Transverse colon (tissue), 4 donors: ENCODE measurements at regions not wholly inside any gene's neighbourhood (a gene's known extent, or its start where the extent isn't known, plus 50 kb on each side); places are given as distances from the start of the nearest gene placed in this dataset.

Experiments used
- DNase-seq: peaks from one replicate; pipeline ENCODE4 v3.0.0-alpha.2; 2019
- H3K27ac ChIP-seq, 4 donors: fragments of 200-600 bp; sonication (generic); 2 replicates each; pipeline ENCODE4 v1.5.1; 2016 to 2018; ENCODE audit warnings: inconsistent platforms in 4 of 4
- H3K27me3 ChIP-seq: fragments of 200-600 bp; sonication (generic); 2 replicates; pipeline ENCODE4 v1.5.1; 2017; ENCODE audit warnings: inconsistent platforms
- H3K36me3 ChIP-seq, 4 donors: fragments of 200-600 bp; sonication (generic); 2 replicates each; pipeline ENCODE4 v1.5.1; 2017 to 2019; ENCODE audit warnings: inconsistent platforms in 4 of 4
- H3K4me1 ChIP-seq, 4 donors: fragments of 200-600 bp; sonication (generic); 2 replicates each; pipeline ENCODE4 v1.5.1; 2017 to 2020; ENCODE audit warnings: inconsistent platforms in 4 of 4
- H3K4me3 ChIP-seq, 4 donors: fragments of 200-600 bp; sonication (generic); 1 replicate in 1 of 4; 2 replicates in 3 of 4; pipeline versions ENCODE4 v1.5.1 to v1.6.1; 2017 to 2019; ENCODE audit warnings: inconsistent platforms in 4 of 4
- H3K9me3 ChIP-seq, 2 donors: fragments of 200-600 bp; sonication (generic); 2 replicates each; pipeline ENCODE4 v1.5.1; 2017 to 2019; ENCODE audit warnings: inconsistent platforms in 2 of 2
- CTCF ChIP-seq, 5 experiments: fragments of 200-600 bp in 3 of 5; fragments of 450-650 bp in 2 of 5; sonication (generic) in 3 of 5; IDR thresholded peaks; 1 replicate in 2 of 5; 2 replicates in 3 of 5; pipeline ENCODE4 v1.5.1; 2016 to 2017; ENCODE audit warnings: antibody characterized with exemption in 5 of 5, inconsistent platforms in 3 of 5, mild to moderate bottlenecking in 2 of 5, moderate library complexity in 1 of 5
- EP300 ChIP-seq: sonication (generic); formaldehyde crosslinking; IDR thresholded peaks from one replicate; pipeline ENCODE4 v1.6.1; 2017; ENCODE audit warnings: antibody characterized with exemption, low read depth
- POLR2A ChIP-seq: fragments of 450-650 bp; IDR thresholded peaks from one replicate; pipeline ENCODE4 v1.6.1; 2016; ENCODE audit warnings: antibody characterized with exemption, mild to moderate bottlenecking, moderate library complexity
- POLR2AphosphoS5 ChIP-seq, 3 donors: sonication (generic); formaldehyde crosslinking; IDR thresholded peaks; one replicate each; pipeline ENCODE4 v1.6.1; 2016; ENCODE audit warnings: antibody characterized with exemption in 3 of 3
- WGBS, 2 donors: methylation state at CpG; one replicate each; pipeline ENCODE4 v1.1.5; 2018; ENCODE audit warnings: low coverage in 1 of 2; 5-methylcytosine and 5-hydroxymethylcytosine counted together
- in situ Hi-C, 4 donors: fragments of 200-750 bp; cut with MboI; loops; one replicate each; pipeline versions ENCODE4 v1.15.0 to v1.15.1; 2017; ENCODE audit warnings: low sequenced_read_pairs in 3 of 4, low pct_ligation_motif_present in 1 of 4, low pct_unique_long_range_greater_than_20kb in 1 of 4
- intact Hi-C: fragments of 100-400 bp; cut with DNase I; formaldehyde crosslinking; loops from one replicate; pipeline ENCODE4 v1.15.1; 2023; ENCODE audit warnings: low total_unique reads

GRCh38 chr14:94700336-94700735, 69.6 kb downstream of the GSC start:
- no peak for TF ChIP-seq CTCF (IDR thresholded peaks at IDR 0.05)
- no peak for TF ChIP-seq POLR2A
- TF ChIP-seq POLR2AphosphoS5 (IDR thresholded peaks at IDR 0.05) = no peak

GRCh38 chr14:94699831-94700230, 70.1 kb downstream of the GSC start:
- Histone ChIP-seq H3K4me3 (no peak overlapping the region), H3K9me3 (no peaks in the 10 kb centered on the region), H3K36me3 (no peaks in the 10 kb centered on the region), H3K4me1 (no peaks in the 10 kb centered on the region), H3K27ac (no peak overlapping the region), H3K27me3 (no peaks in the 10 kb centered on the region)
- intact Hi-C loops (no loop called here), in situ Hi-C loops (loop anchor here in 3 of 4 donors (10.0 to 25.0 kb wide), 3 partner anchors 387 to 737 kb away; no protein-coding TSS in a partner anchor)
- DNase-seq = no peak
- no peak for TF ChIP-seq EP300
- no peak for TF ChIP-seq CTCF (IDR thresholded peaks at IDR 0.05)
- no peak for TF ChIP-seq POLR2AphosphoS5 (IDR thresholded peaks at IDR 0.05)
- TF ChIP-seq POLR2A = no peak
- WGBS, 2 donors = 59 to 60% methylated on average over 4 to 9 of the region's 9 CpGs

More at GRCh38 chr14:94700336-94700735, 69.6 kb downstream of the GSC start:
- in situ Hi-C loops (no loop called here), intact Hi-C loops (no loop called here)
- Histone ChIP-seq H3K9me3 (no peaks in the 10 kb centered on the region), H3K27ac (no peak overlapping the region), H3K27me3 (no peaks in the 10 kb centered on the region), H3K4me3 (no peak overlapping the region), H3K4me1 (no peaks in the 10 kb centered on the region), H3K36me3 (no peaks in the 10 kb centered on the region)
- WGBS, 2 donors = 58 to 75% methylated on average over 5 to 8 of the region's 8 CpGs
- no peak for DNase-seq

GRCh38 chr14:94697773-94698556, 71.9 kb downstream of the GSC start:
- intact Hi-C loops (no loop called here), in situ Hi-C loops (loop anchor here in 3 of 4 donors (10.0 to 25.0 kb wide), 3 partner anchors 389 to 739 kb away; no protein-coding TSS in a partner anchor)
- no peak for DNase-seq
- Histone ChIP-seq H3K36me3 (no peaks in the 10 kb centered on the region), H3K9me3 (no peaks in the 10 kb centered on the region), H3K4me3 (no peak overlapping the region), H3K4me1 (no peaks in the 10 kb centered on the region), H3K27me3 (no peaks in the 10 kb centered on the region), H3K27ac (no peak overlapping the region)
- WGBS, 2 donors = 58 to 87% methylated on average over 3 to 12 of the region's 12 CpGs
- TF ChIP-seq POLR2A (no peak), EP300 (no peak), POLR2AphosphoS5 (IDR thresholded peaks at IDR 0.05) (no peak), CTCF (IDR thresholded peaks at IDR 0.05) (no peak)

- H3K27me3 ChIP-seq = no peaks in the 10 kb centered on the region
- H3K4me3 ChIP-seq = no peak overlapping the region
- H3K9me3 ChIP-seq = no peaks in the 10 kb centered on the region
- no peak for DNase-seq
- in situ Hi-C loops = loop anchor here in 3 of 4 donors (10.0 to 25.0 kb wide), 3 partner anchors 391 to 741 kb away; no protein-coding TSS in a partner anchor
- no peaks in the 10 kb centered on the region for H3K36me3 ChIP-seq
- H3K27ac ChIP-seq = no peak overlapping the region
- H3K4me1 ChIP-seq = no peaks in the 10 kb centered on the region
- WGBS, 2 donors = 88 to 89% methylated on average over 3 to 7 of the region's 7 CpGs
- TF ChIP-seq POLR2AphosphoS5 (IDR thresholded peaks at IDR 0.05) (no peak), CTCF (IDR thresholded peaks at IDR 0.05) (no peak), POLR2A (no peak), EP300 (no peak)
- intact Hi-C loops = no loop called here
These were observed 73.4 kb downstream of the GSC start for GRCh38 chr14:94696518-94696917.
